Stimulated activated effector memory CD8-positive, alpha-beta T cell treated with anti-CD3 and anti-CD28 coated beads, Interleukin-12 subunit alpha, Interleukin-12 subunit beta, amount 100 ng/mL, for 72 hours (primary cell): ENCODE measurements at regions not wholly inside any gene's neighbourhood (a gene's known extent, or its start where the extent isn't known, plus 50 kb on each side); places are given as distances from the start of the nearest gene placed in this dataset.
"Not testable (repeated sequence)": the region's sequence is repeated elsewhere in the genome, so short reads cannot be mapped to it uniquely, and the experiment has no call there.

ENCODE experiments used
- ATAC-seq: fragments of 150-1000 bp; cut with Tn5 transposase; 2 replicates; pipeline ENCODE4 v1.10.0; 2021
- DNase-seq, 2 donors: peaks; one replicate each; pipeline ENCODE4 v3.0.0; 2021 to 2022; ENCODE audit warnings: low spot score in 2 of 2
- H3K27ac Mint-ChIP-seq: one replicate; pipeline ENCODE4 v1.8.0; 2022; ENCODE audit warnings: mild to moderate bottlenecking, mixed read lengths
- H3K36me3 Mint-ChIP-seq: one replicate; pipeline ENCODE4 v1.8.0; 2022; ENCODE audit warnings: mild to moderate bottlenecking, mixed read lengths
- H3K4me1 Mint-ChIP-seq: one replicate; pipeline ENCODE4 v1.8.0; 2022; ENCODE audit warnings: mixed read lengths
- H3K4me3 Mint-ChIP-seq: one replicate; pipeline ENCODE4 v1.8.0; 2022; ENCODE audit warnings: mild to moderate bottlenecking, mixed read lengths
- H3K9me3 Mint-ChIP-seq: one replicate; pipeline ENCODE4 v1.8.0; 2022; ENCODE audit warnings: mixed read lengths

GRCh38 chr3:20646425-20646824 lies 460.4 kb upstream of the SGO1 start:
- no peak overlapping the region for H3K4me3 Mint-ChIP-seq
- no peak overlapping the region for H3K27ac Mint-ChIP-seq
- no peak for DNase-seq

GRCh38 chr3:20645340-20645739 lies 459.3 kb upstream of the SGO1 start:
- Mint-ChIP-seq H3K36me3 (no peaks in the 10 kb centered on the region), H3K9me3 (peaks cover 19% of the 10 kb centered on the region), H3K4me3 (no peak overlapping the region), H3K27ac (no peak overlapping the region), H3K4me1 (no peaks in the 10 kb centered on the region)
- DNase-seq (no peak), ATAC-seq (no peak)

More at GRCh38 chr3:20646425-20646824, 460.4 kb upstream of the SGO1 start:
- Mint-ChIP-seq H3K9me3 (peaks cover 21% of the 10 kb centered on the region), H3K36me3 (no peaks in the 10 kb centered on the region), H3K4me1 (no peaks in the 10 kb centered on the region)
- no peak for ATAC-seq

DNA sequence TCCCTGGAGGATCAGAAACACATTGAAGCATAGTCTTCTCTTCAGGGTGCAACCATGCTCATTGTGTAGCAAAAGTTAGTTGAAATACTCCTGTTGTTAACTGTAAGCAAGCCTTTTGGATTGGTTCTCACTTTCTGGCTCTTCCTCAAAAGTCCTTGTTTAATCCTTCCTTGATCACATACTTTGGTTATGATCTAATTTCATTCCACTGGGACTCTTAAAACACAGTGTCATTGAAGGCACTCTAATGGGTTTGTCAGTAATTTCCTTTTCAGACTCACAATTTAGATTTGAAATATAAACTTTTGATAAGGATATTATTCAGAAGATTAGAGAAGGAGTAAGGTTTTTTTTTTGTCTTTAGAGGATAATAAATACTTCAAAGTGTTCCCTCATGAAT lies 451.7 kb upstream of the SGO1 start:
- DNase-seq (no peak), ATAC-seq (no peak)
- Mint-ChIP-seq H3K36me3 (no peaks in the 10 kb centered on the region), H3K4me3 (no peak overlapping the region), H3K27ac (no peak overlapping the region), H3K9me3 (no peaks in the 10 kb centered on the region), H3K4me1 (no peaks in the 10 kb centered on the region)

- ATAC-seq (no peak), DNase-seq (no peak)
- Mint-ChIP-seq H3K27ac (no peak overlapping the region), H3K4me1 (no peaks in the 10 kb centered on the region), H3K4me3 (no peak overlapping the region), H3K36me3 (no peaks in the 10 kb centered on the region), H3K9me3 (peaks cover 31% of the 10 kb centered on the region)
These were observed 436.3 kb upstream of the SGO1 start for GRCh38 chr3:20622304-20622703.

DNA sequence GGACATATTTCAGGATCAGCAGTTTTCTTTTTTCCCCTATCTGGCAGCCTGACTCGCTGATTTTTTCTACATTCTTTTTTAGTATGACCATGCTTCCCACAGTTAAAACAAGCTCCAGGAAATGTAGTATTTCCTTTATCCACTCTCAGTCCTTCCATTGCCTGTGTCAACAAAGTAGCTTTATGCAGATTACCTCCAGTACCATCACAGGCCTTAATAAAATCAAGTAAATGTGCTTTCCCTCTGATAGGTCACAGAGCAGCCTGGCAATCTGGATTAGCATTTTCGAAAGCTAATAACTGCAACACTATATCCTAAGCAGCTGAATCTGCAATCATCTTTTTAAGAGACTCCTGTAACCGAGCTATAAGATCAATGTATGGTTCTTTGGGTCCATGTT lies 432.6 kb upstream of the SGO1 start:
- not testable (repeated sequence) for ATAC-seq, H3K36me3 Mint-ChIP-seq, DNase-seq, H3K4me1 Mint-ChIP-seq, H3K4me3 Mint-ChIP-seq, H3K27ac Mint-ChIP-seq
- H3K9me3 Mint-ChIP-seq, result peaks cover 16% of the 10 kb centered on the region

- H3K27ac Mint-ChIP-seq, H3K4me3 Mint-ChIP-seq, H3K36me3 Mint-ChIP-seq, DNase-seq, ATAC-seq, H3K4me1 Mint-ChIP-seq: not testable (repeated sequence)
- peaks cover 15% of the 10 kb centered on the region for H3K9me3 Mint-ChIP-seq
These were observed 432.2 kb upstream of the SGO1 start for GRCh38 chr3:20618181-20618580.

- not testable (repeated sequence) for DNase-seq, H3K4me3 Mint-ChIP-seq, H3K4me1 Mint-ChIP-seq, H3K27ac Mint-ChIP-seq, ATAC-seq, H3K36me3 Mint-ChIP-seq
- peaks cover 32% of the 10 kb centered on the region for H3K9me3 Mint-ChIP-seq
These were observed 430.0 kb upstream of the SGO1 start for GRCh38 chr3:20615982-20616381.

GRCh38 chr3:20608054-20608738 lies 422.2 kb upstream of the SGO1 start:
- H3K4me1 Mint-ChIP-seq, result no peaks in the 10 kb centered on the region
- no peak overlapping the region for H3K4me3 Mint-ChIP-seq
- H3K9me3 Mint-ChIP-seq, result peaks cover 56% of the 10 kb centered on the region
- H3K27ac Mint-ChIP-seq, result no peak overlapping the region
- no peak for DNase-seq
- H3K36me3 Mint-ChIP-seq, result no peaks in the 10 kb centered on the region
- ATAC-seq, result no peak

DNA sequence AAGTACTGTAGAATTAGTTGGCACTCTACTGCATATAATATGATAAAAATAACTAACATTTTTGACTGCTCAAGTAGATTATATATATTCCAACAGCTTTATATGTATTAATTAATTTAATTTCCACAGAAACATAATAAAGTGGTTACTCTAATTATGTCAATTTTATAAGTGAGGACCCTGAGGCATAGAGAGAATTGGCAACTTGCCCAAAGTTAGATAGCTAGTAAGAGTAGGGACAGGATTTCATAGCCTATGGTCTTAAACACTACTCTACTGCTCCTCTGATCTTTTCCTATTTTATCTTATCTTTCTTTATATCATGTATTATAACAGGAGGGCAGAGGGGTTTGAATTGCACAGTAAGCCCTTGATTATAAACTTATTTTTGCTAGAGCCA lies 418.7 kb upstream of the SGO1 start:
- Mint-ChIP-seq H3K4me3 (no peak overlapping the region), H3K36me3 (no peaks in the 10 kb centered on the region), H3K9me3 (peaks cover 40% of the 10 kb centered on the region), H3K27ac (no peak overlapping the region), H3K4me1 (no peaks in the 10 kb centered on the region)
- no peak for ATAC-seq
- no peak for DNase-seq

- Mint-ChIP-seq H3K4me1 (no peaks in the 10 kb centered on the region), H3K9me3 (peaks cover 17% of the 10 kb centered on the region), H3K36me3 (no peaks in the 10 kb centered on the region), H3K27ac (no peak overlapping the region), H3K4me3 (no peak overlapping the region)
- DNase-seq (no peak), ATAC-seq (no peak)
These were observed 403.3 kb upstream of the SGO1 start for GRCh38 chr3:20589275-20589674.

DNA sequence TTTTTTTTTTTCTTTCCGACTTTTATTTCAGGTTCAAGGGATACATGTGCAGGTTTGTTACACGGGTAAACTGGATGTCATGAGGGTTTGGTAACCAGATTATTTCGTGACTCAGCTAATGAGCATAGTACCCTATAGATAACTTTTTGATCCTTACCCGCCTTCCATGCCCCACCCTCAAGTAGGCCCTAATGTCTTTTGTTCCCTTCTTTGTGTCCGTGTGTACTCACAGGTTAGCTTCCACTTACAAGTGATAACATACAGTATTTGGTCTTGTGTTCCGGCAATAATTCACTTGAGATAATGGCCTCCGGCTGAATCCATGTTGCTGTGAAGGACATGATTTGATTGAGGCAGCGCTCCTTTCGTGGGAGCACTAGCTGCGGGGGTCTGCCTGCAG lies 402.8 kb upstream of the SGO1 start:
- Mint-ChIP-seq H3K9me3 (peaks cover 17% of the 10 kb centered on the region), H3K4me3 (no peak overlapping the region), H3K36me3 (no peaks in the 10 kb centered on the region), H3K27ac (no peak overlapping the region), H3K4me1 (no peaks in the 10 kb centered on the region)
- ATAC-seq (no peak), DNase-seq (no peak)

DNA sequence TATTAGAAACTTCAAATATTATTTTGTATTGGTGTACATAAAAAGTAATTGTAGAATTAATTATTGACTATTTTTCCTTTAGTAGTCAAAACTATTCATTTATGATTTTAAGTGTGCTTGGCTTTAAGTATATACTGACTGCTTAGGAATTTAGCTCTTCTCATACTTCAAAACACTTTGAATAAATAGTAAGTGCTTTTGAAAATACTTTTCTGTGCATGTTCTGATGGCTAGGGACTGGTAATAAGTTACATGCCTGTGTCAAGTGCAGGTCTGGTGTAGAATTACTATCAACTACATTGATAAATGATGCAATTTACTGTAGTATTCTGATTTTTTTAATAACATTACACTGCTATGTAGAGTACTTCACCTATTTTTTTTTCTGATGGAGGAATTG lies 397.6 kb upstream of the SGO1 start:
- peaks cover 20% of the 10 kb centered on the region for H3K9me3 Mint-ChIP-seq
- no peak overlapping the region for H3K4me3 Mint-ChIP-seq
- H3K27ac Mint-ChIP-seq, result no peak overlapping the region
- no peaks in the 10 kb centered on the region for H3K36me3 Mint-ChIP-seq
- H3K4me1 Mint-ChIP-seq, result no peaks in the 10 kb centered on the region
- DNase-seq (no peak), ATAC-seq (no peak)

GRCh38 chr3:20576228-20576627 lies 390.2 kb upstream of the SGO1 start:
- no peaks in the 10 kb centered on the region for H3K4me1 Mint-ChIP-seq
- ATAC-seq (no peak), DNase-seq (no peak)
- H3K4me3 Mint-ChIP-seq, result no peak overlapping the region
- peaks cover 30% of the 10 kb centered on the region for H3K9me3 Mint-ChIP-seq
- no peak overlapping the region for H3K27ac Mint-ChIP-seq
- no peaks in the 10 kb centered on the region for H3K36me3 Mint-ChIP-seq

- no peak overlapping the region for H3K27ac Mint-ChIP-seq
- DNase-seq (no peak), ATAC-seq (no peak)
- peaks cover 30% of the 10 kb centered on the region for H3K9me3 Mint-ChIP-seq
- no peaks in the 10 kb centered on the region for H3K4me1 Mint-ChIP-seq
- no peak overlapping the region for H3K4me3 Mint-ChIP-seq
- no peaks in the 10 kb centered on the region for H3K36me3 Mint-ChIP-seq
These were observed 389.1 kb upstream of the SGO1 start for GRCh38 chr3:20575146-20575545.

DNA sequence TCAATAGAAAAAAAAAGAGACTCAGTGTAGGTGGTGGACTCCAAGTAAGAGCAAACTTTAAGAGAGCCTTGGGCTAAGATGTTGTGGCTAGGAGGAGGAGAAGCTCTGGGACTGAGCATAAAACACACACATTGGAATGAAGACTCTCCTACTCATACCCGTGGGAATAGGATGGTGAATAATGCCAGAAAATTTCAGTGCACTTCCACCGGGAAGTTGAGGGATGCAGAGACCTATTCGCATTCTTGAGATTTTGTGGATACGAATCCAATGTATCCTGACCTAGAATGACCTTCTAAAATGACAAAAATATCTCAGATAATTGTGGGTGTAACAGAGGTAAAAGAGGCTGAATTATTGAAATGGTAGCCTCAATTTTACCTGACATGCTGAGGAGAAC lies 388.7 kb upstream of the SGO1 start:
- Mint-ChIP-seq H3K4me3 (no peak overlapping the region), H3K4me1 (no peaks in the 10 kb centered on the region), H3K36me3 (no peaks in the 10 kb centered on the region), H3K27ac (no peak overlapping the region), H3K9me3 (peaks cover 29% of the 10 kb centered on the region)
- DNase-seq (no peak), ATAC-seq (no peak)

DNA sequence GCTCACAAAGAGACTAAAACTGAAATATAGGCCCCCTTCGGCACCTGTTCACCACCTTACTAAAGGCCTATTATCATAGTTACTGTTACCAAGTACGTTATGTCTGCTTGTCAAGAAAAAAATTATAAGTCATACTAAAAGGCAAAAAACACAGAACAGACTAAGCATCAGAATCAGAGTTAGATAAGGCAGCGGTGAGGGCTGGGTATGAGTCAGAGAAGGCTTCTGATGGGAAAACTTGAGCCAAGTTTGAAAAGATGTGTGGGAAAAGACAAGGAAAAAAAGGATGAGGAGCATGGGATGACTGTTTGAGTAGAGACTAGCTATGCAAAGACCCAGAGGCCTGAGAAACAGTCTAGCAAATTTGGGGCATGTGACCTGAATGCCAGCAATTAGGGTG lies 387.2 kb upstream of the SGO1 start:
- no peak overlapping the region for H3K27ac Mint-ChIP-seq

GRCh38 chr3:20572473-20572872 lies 386.5 kb upstream of the SGO1 start:
- no peak for ATAC-seq
- H3K27ac Mint-ChIP-seq, result no peak overlapping the region
- H3K4me3 Mint-ChIP-seq, result no peak overlapping the region
- H3K4me1 Mint-ChIP-seq, result no peaks in the 10 kb centered on the region
- no peak for DNase-seq
- peaks cover 19% of the 10 kb centered on the region for H3K9me3 Mint-ChIP-seq
- no peaks in the 10 kb centered on the region for H3K36me3 Mint-ChIP-seq

More for the DNA sequence above, 387.2 kb upstream of the SGO1 start:
- Mint-ChIP-seq H3K4me3 (no peak overlapping the region), H3K4me1 (no peaks in the 10 kb centered on the region), H3K36me3 (no peaks in the 10 kb centered on the region), H3K9me3 (peaks cover 19% of the 10 kb centered on the region)
- DNase-seq (no peak), ATAC-seq (no peak)
